K562 (cell line): ENCODE measurements at regions not wholly inside any gene's neighbourhood (a gene's known extent, or its start where the extent isn't known, plus 50 kb on each side); places are given as distances from the start of the nearest gene placed in this dataset.

Source experiments
- ATAC-seq: fragments of 200-7000 bp; cut with Tn5 transposase; 3 replicates; pipeline ENCODE4 v1.9.1; 2020; ENCODE audit warnings: moderate library complexity
- BruUV-seq: library from RNA; stranded (reverse); fragments of 400-500 nt; replicated peaks from 2 replicates; lab custom pipeline; 2021; lab: Mats Ljungman, UMichigan
- CTCF ChIA-PET: fragments of 300-600 bp; formaldehyde crosslinking; extraction: SDS; loops from one replicate; lab custom pipeline; 2021; ENCODE audit warnings: low intra/inter-chr PET ratio; lab: Yijun Ruan, JAX
- POLR2A ChIA-PET: fragments of 300-600, 350-650 bp; sonication (Branson Sonifier 250); formaldehyde crosslinking; extraction: SDS; loops from one replicate; lab custom pipeline; 2021; ENCODE audit warnings: antibody characterized with exemption, inconsistent platforms; lab: Yijun Ruan, JAX
- DNase-seq, 4 experiments: peaks; one replicate each; pipeline versions ENCODE4 v3.0.0 to v3.0.0-alpha.2; 2011 to 2018; ENCODE audit warnings: low spot score in 3 of 4, mixed read lengths in 3 of 4; ENCODE audit errors: extremely low read depth in 1 of 4
- FAIRE-seq: peaks from 2 replicates; lab custom pipeline; 2011; peaks lifted over from hg19 to GRCh38; lab: Jason Lieb, UNC
- H2AFZ ChIP-seq: 2 replicates; pipeline ENCODE4 v1.6.0; 2011; ENCODE audit warnings: low read depth, low read length, control low read depth, inconsistent platforms
- H3K27ac ChIP-seq: fragments of 200-600 bp; 3 replicates; pipeline ENCODE4 v1.8.0; 2011; ENCODE audit warnings: low read depth, mild to moderate bottlenecking, control low read depth, inconsistent platforms, low read length, moderate library complexity, mixed read lengths; ENCODE audit errors: extremely low read depth
- H3K27me3 ChIP-seq, 2 experiments: fragments of 300-600 bp in 1 of 2; 2 replicates in 1 of 2; 3 replicates in 1 of 2; pipeline versions ENCODE4 v1.6.0 to v1.8.0; 2011; ENCODE audit warnings: inconsistent platforms in 2 of 2, low read length in 2 of 2, mild to moderate bottlenecking in 1 of 2, mixed read lengths in 1 of 2, moderate library complexity in 1 of 2; ENCODE audit not compliant: control insufficient read depth in 2 of 2, insufficient read depth in 2 of 2
- H3K36me3 ChIP-seq: fragments of 300-600 bp; 3 replicates; pipeline ENCODE4 v1.8.0; 2011; ENCODE audit warnings: mild to moderate bottlenecking, low read length, inconsistent platforms; ENCODE audit not compliant: control insufficient read depth, insufficient read depth
- H3K4me1 ChIP-seq, 2 experiments: fragments of 200-600 bp in 1 of 2; replicated peaks in 1 of 2; 2 replicates in 1 of 2; 3 replicates in 1 of 2; pipeline versions ENCODE4 v1.5.1 to v1.8.0; 2011; ENCODE audit warnings: inconsistent platforms in 2 of 2, low read length in 2 of 2, mild to moderate bottlenecking in 1 of 2, mixed read lengths in 1 of 2, moderate library complexity in 1 of 2; ENCODE audit not compliant: control insufficient read depth in 2 of 2, insufficient read depth in 2 of 2
- H3K4me2 ChIP-seq: 2 replicates; pipeline ENCODE4 v1.6.1; 2011; ENCODE audit warnings: low read length, control low read depth, inconsistent platforms, mixed read lengths; ENCODE audit not compliant: insufficient read depth
- H3K4me3 ChIP-seq: fragments of 200-600 bp; sonication (generic), shearing (Covaris generic); 2 replicates; pipeline ENCODE4 v1.5.1; 2016; ENCODE audit warnings: control low read depth, inconsistent platforms
- H3K79me2 ChIP-seq: fragments of 200-600 bp; 3 replicates; pipeline ENCODE4 v1.8.0; 2011; ENCODE audit warnings: low read length, inconsistent platforms; ENCODE audit not compliant: control insufficient read depth, insufficient read depth
- H3K9ac ChIP-seq, 2 experiments: 2 replicates each; pipeline versions ENCODE4 v1.6.0 to v1.6.1; 2011; ENCODE audit warnings: low read depth in 2 of 2, low read length in 2 of 2, control low read depth in 1 of 2, inconsistent platforms in 1 of 2, mild to moderate bottlenecking in 1 of 2, mixed read lengths in 1 of 2; ENCODE audit not compliant: insufficient read depth in 1 of 2
- H3K9me1 ChIP-seq: one replicate; pipeline ENCODE4 v1.6.0; 2011; ENCODE audit warnings: inconsistent platforms, mild to moderate bottlenecking, low read length, moderate library complexity; ENCODE audit not compliant: control insufficient read depth, insufficient read depth
- H3K9me3 ChIP-seq: replicated peaks from 2 replicates; pipeline ENCODE4 v1.5.1; 2011; ENCODE audit warnings: low read depth, low read length, inconsistent platforms; ENCODE audit not compliant: control insufficient read depth, insufficient read depth
- H4K20me1 ChIP-seq: replicated peaks from 2 replicates; pipeline ENCODE4 v1.6.1; 2011; ENCODE audit warnings: low read length, inconsistent platforms, mixed read lengths; ENCODE audit not compliant: control insufficient read depth, insufficient read depth
- CTCFL ChIP-seq: IDR thresholded peaks from 2 replicates; pipeline ENCODE4 v1.6.1; 2011; ENCODE audit warnings: borderline replicate concordance, low read depth, mild to moderate bottlenecking, moderate library complexity, low read length; ENCODE audit not compliant: insufficient read depth, poor library complexity, severe bottlenecking
- EGR1 ChIP-seq: fragments of 450-650 bp; conservative IDR thresholded peaks from 2 replicates; pipeline ENCODE4 v1.6.1; 2017; ENCODE audit warnings: mild to moderate bottlenecking
- ELF1 ChIP-seq: fragments of 200-800 bp; sonication (Bioruptor generic); IDR thresholded peaks from 2 replicates; pipeline ENCODE4 v1.6.1; 2016; ENCODE audit warnings: missing genetic modification characterization, missing compliant biosample characterization
- FOXJ3 ChIP-seq: sonication (generic); formaldehyde crosslinking; IDR thresholded peaks from 2 replicates; pipeline ENCODE4 v1.4.0; 2020; ENCODE audit warnings: mild to moderate bottlenecking, missing genetic modification reagents
- HOXB6 ChIP-seq: fragments of 250-450 bp; sonication (Bioruptor Pico); IDR thresholded peaks from 2 replicates; pipeline ENCODE4 v1.5.1; 2022; ENCODE audit warnings: mild to moderate bottlenecking, borderline replicate concordance
- KAT8 ChIP-seq: fragments of 450-650 bp; IDR thresholded peaks from 2 replicates; pipeline ENCODE4 v1.6.1; 2016; ENCODE audit warnings: low read depth, mild to moderate bottlenecking
- POLR2A ChIP-seq: fragments of 450-650 bp; conservative IDR thresholded peaks from 2 replicates; pipeline ENCODE4 v1.6.1; 2016
- PURB ChIP-seq: sonication (generic); formaldehyde crosslinking; IDR thresholded peaks from 2 replicates; pipeline ENCODE4 v1.9.0; 2021; ENCODE audit warnings: low read depth, mild to moderate bottlenecking, missing genetic modification reagents
- RAD51 ChIP-seq: fragments of 450-650 bp; IDR thresholded peaks from 2 replicates; pipeline ENCODE4 v1.7.1; 2016; ENCODE audit warnings: low read depth, mild to moderate bottlenecking, borderline replicate concordance
- RERE ChIP-seq: sonication (generic); formaldehyde crosslinking; IDR thresholded peaks from 2 replicates; pipeline ENCODE4 v1.8.0; 2023; ENCODE audit warnings: missing genetic modification reagents, mild to moderate bottlenecking, borderline replicate concordance
- SAFB2 ChIP-seq: fragments of 200-400 bp; formaldehyde crosslinking; IDR thresholded peaks from 2 replicates; pipeline ENCODE4 v1.6.1; 2018; ENCODE audit warnings: borderline replicate concordance, low read length, low read depth, moderate library complexity; ENCODE audit not compliant: severe bottlenecking
- TAF7 ChIP-seq: fragments of 450-650 bp; IDR thresholded peaks from 2 replicates; pipeline ENCODE4 v1.6.1; 2016; ENCODE audit warnings: missing genetic modification characterization, missing compliant biosample characterization
- ZHX1 ChIP-seq: fragments of 150-350 bp; conservative IDR thresholded peaks from 2 replicates; pipeline ENCODE4 v1.6.1; 2014; ENCODE audit warnings: low read length
- ZKSCAN3 ChIP-seq: fragments of 250-450 bp; sonication (Bioruptor Pico); IDR thresholded peaks from 2 replicates; pipeline ENCODE4 v1.4.0; 2020
- ZSCAN32 ChIP-seq: fragments of 450-650 bp; formaldehyde crosslinking; IDR thresholded peaks from 2 replicates; pipeline ENCODE4 v1.4.0; 2020; ENCODE audit warnings: mild to moderate bottlenecking, moderate library complexity
- WGBS: fragments of 100-300 bp; shearing (Covaris generic); methylation state at CpG from one replicate; pipeline ENCODE4 v1.1.6; 2016; ENCODE audit warnings: low coverage, mixed read lengths; ENCODE audit not compliant: insufficient coverage; ENCODE audit errors: missing lambda C conversion rate; 5-methylcytosine and 5-hydroxymethylcytosine counted together
- in situ Hi-C: fragments of 300-500 bp; cut with MboI; formaldehyde crosslinking; loops from 4 replicates; pipeline ENCODE4 v1.15.0; 2018; ENCODE audit warnings: inconsistent platforms, mixed read lengths
- intact Hi-C: fragments of 100-400 bp; cut with micrococcal nuclease; formaldehyde crosslinking; loops from 2 replicates; pipeline ENCODE4 v1.14.2; 2022

GRCh38 chr6:76633259-76633658, 560.8 kb upstream of the IMPG1 start:
- intact Hi-C loops (no loop called here), in situ Hi-C loops (no loop called here)
- ChIA-PET CTCF (no interaction called here), POLR2A (no interaction called here)
- Histone ChIP-seq H2AFZ (no peak overlapping the region), H3K4me2 (no peak overlapping the region), H3K4me3 (no peak overlapping the region), H3K4me1 (no peaks in the 10 kb centered on the region), H3K9ac (no peak overlapping the region), H3K27me3 (no peaks in the 10 kb centered on the region), H3K27ac (no peak overlapping the region), H3K79me2 (no peaks in the 10 kb centered on the region), H3K9me3 (no peaks in the 10 kb centered on the region), H3K9me1 (no peaks in the 10 kb centered on the region), H4K20me1 (no peaks in the 10 kb centered on the region), H3K36me3 (no peaks in the 10 kb centered on the region)
- no peak for ATAC-seq
- BruUV-seq: no TSS peak
- 3% methylated on average over 5 of the region's 5 CpGs for WGBS
- no peak for FAIRE-seq
- no peak for DNase-seq
- TF ChIP-seq EGR1 (no peak), SAFB2 (no peak), RERE (CRISPR knock-in tag) (no peak), POLR2A (no peak), RAD51 (no peak), HOXB6 (no peak), FOXJ3 (CRISPR knock-in tag) (no peak), PURB (CRISPR knock-in tag) (no peak), TAF7 (no peak), KAT8 (no peak), ELF1 (tag) (no peak), ZSCAN32 (CRISPR knock-in tag) (no peak), CTCFL (no peak), ZHX1 (no peak), ZKSCAN3 (CRISPR knock-in tag) (no peak)
